Activated CD8-positive, alpha-beta memory T cell treated with anti-CD3 and anti-CD28 coated beads, Interleukin-2, amount 50 U/mL, for 24 hours (primary cell): ENCODE measurements at regions not wholly inside any gene's neighbourhood (a gene's known extent, or its start where the extent isn't known, plus 50 kb on each side); places are given as distances from the start of the nearest gene placed in this dataset.
"Not testable (repeated sequence)": the region's sequence is repeated elsewhere in the genome, so short reads cannot be mapped to it uniquely, and the experiment has no call there.

ENCODE experiments used
- DNase-seq: peaks from one replicate; pipeline ENCODE4 v3.0.0-alpha.2; 2020; ENCODE audit errors: extremely low read depth

DNA sequence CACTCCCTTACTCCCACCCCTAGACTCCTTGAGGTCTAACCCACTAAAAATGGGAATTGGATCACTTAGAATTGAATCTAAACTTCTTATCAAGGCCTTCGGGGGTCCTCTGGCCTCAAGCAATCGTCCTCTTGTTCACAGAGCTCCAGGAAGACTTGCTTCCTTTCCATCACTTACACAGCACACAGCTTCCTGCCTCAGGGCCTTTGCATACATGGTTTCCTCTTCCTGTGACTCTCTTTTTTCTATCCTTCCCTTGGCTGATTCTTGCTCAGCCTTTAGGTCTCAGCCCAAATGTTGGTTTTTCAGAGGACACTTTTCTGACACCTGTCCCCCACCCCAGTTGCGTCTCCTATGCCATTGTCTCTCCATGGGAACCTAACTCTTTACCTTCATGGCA is 50.0 kb upstream of the ALDH1B1 start:
- DNase-seq: no peak

DNA sequence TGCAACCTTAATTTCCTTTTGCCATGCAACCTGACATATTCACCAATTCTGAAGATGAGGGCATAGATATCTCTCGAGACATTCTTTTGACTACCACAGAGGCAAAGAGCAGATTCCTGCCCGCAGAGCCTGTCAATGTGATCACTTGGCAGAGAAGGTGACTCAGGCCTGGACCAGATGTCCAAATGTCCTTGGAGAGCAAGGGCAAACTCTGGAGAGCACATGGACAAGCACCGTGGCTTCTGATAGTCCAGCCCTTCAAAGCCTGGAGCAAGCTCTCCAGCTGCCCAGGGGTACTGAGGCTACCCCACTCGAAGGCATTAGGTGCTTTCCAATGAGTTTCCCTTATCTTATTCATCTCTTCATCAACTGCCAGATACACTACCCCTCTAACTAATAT is 50.4 kb upstream of the ALDH1B1 start:
- DNase-seq: no peak

DNA sequence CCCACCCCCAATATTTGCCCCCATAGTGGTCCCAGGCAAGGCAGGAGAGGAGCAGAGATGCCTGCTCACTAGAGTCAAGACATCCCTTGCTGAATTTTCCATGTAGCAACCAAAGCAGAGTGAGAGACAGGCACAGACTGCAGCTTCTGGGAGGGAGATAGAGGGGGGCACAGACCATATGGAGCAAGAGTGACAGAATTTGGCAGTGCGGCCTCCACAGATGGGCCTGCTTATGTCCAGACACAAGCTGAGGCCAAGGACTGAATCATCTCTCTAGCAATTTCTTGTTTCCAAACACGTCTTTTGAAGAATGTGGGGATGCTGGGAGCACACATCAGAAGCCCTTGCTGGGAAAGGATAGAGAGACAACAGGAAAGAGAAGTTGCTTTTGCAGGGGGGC is 53.0 kb upstream of the ALDH1B1 start:
- no peak for DNase-seq

DNA sequence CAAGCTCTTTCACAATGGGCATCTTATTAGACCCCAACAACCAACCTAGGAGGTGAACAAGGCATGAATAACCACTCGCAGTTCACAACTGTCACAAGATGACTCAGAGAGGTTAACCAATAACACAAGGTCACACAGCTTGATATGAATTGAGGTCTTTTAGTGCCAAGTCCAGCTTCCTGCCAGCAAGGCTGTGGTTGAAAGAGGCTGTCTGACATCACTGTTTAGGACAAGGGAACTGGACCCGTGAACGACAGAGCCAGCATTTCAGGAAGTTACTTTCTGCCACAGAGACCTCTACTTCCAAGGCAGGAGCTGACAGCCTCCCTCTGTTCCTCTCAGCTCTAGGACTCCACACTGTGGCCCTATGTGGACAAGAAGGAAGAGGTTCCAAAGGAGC is 53.4 kb upstream of the ALDH1B1 start:
- no peak for DNase-seq

DNA sequence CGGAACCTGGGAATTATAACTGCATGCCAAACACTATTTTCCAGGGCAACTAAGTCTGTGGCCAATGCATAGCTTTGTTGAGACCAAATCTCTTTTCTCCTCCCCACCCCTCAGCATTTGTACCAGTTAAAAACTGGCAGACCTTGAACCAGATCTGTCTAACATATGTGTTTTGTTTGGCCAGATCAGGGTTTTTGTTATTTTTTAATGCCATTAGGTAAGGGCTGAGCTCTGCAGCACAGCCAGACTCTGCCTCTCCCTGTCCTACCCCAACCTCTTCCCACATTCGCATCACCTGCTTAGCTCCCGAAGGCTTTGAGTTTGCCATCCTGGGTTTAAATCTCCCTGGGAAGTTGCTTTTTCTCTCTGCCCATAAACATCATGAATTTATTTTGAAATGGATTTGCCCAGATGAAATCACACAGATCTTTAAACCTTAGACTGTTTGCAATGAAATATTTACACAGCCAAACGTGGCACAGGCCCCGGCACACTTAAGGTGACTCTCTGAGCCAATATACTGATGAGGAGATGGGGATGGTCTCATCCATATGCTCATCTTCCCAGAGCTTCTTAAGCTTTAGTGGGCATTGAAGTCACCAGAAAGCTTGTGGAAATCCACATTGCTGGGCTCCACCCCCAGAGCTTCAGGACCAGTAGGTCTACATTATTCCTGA is 54.0 kb upstream of the ALDH1B1 start:
- DNase-seq: no peak

DNA sequence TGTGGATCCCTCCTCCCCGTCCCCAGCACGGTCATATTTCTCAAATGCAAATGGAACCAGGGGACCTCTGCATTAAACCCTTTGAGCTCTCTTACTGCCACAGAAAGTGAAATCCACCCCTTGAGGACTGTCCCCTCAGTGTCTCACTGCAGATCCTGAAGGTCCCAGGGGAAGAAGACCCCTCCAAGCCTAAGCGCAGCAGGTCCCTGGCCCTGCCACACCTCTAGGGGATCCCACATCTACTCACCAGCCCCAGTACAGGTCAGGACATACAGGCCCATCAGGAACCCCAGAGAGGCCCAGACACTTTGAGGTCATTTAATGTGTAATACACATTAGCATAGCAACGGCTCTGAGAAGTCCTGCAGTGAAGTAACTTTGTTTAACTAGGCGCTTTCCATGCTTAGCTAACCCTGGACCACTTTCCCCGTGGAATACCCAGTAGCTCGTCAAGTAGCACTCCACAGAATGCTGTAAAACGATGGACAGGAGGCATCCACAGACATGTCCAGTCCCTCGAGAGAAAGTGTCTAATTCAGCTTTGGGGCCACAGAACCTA is 54.7 kb upstream of the ALDH1B1 start:
- DNase-seq: no peak

DNA sequence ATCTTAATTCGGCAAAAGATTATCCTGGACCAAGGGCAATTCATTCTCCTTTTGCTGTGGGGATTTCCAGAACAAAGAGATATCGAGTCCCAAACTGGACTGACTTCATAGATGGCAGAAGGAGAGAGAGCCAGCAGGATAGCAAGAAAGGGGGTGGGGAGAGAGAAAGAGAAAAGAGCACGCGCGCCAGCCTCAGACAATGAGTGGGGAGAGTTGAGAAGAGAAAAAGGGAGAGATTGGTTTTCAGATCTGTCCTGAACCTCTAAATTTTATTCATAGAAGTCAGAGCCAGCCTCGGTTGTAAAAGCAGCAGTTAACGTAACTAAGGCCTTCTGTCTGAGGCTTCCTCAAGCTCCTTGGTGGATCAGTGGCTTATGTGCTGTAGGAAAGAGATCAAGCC is 55.3 kb upstream of the ALDH1B1 start:
- DNase-seq: no peak

DNA sequence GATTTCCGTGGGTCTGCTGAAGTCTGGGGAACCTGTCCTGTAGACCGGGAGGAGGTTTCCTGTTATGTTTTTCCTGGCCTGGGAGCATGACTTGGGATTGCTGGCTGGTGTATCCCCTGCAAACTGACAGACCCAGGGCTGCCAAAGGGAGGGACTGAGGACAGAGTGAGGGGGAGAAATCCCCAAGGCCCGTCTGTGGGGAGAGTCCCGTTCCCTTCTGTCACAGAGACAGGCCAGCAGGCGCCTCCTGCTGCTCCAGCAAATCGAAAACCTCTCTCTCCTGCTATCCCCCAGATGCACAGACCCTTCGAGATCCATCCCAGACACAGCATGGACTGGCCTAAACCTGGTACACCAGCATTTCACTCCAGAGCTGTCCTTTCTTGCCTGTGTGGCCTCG is 56.2 kb upstream of the ALDH1B1 start:
- no peak for DNase-seq

DNA sequence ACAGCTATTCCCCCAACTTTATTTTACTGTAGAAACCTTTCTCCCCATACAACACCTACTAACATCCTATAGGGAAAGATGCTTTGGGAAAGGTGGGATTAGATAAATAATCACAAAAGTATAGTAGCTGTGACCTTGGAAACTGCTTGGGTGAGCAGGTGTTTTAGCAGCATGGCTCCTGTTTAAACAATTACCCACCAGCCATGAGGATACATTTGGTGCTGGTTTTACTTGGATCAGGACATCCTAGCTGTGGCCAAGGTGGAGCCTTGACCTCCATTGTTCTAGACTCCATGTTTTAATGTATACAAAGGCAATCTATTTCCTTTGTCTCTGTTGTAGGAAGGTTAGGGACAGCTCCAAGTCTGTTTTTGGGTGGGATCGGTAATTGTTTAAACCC is 56.8 kb upstream of the ALDH1B1 start:
- DNase-seq: no peak

DNA sequence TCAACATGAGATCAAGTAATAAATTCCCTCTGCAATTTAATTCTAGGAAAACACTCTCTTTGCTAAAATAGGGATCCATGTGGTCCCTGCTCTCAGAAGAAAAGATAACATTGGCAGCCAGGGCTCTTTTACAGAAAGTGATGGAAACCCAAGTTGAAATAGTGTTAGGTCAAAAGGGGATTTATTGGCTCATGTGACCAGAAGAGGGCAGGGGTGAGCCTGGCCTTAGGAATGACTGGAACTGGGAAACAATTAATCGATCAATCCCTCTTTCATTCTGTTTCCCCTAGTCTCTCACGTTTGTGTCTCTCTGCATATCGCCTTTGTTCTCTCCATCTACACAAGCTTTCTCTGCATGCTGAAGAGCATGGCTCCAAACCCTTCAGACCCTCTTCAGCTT is 58.3 kb upstream of the ALDH1B1 start:
- DNase-seq: no peak

DNA sequence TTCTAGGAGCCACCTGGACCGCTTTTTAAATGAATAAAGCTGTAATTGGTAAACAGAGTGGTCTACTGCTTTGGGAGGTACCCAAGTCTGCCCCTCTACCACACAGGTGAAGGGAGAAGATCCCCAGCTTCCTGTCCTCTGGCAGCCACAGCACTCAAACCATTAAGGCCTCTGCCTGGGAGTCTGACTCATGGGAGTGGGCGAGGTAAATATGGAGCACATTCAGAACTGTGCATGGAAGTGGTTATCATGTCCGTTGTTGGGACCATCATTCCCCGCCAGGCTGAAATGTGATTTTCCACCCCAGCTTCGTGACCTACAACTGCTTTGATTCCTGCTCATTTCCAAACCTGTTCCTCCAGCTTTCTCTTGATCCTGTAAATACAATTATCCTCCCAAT is 59.5 kb upstream of the ALDH1B1 start:
- DNase-seq: no peak

DNA sequence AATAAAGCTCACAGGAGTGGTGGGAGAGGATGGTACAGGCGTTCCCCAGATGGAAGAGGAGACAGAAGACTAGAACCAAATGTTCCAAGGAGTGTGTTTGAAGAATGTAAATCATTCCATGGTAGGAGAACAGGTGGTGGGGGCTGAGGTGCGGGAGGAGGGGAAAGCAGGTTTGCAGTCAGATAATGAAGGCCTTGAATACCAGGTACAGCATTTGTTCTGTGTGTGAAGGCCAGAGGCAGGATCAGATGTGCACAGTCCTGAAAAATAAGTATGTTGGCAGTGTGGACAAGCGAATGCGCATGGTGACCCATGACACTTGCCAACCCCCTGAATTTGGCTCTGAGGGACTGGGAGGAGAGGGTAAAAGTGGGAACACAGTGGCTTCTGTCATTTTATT is 59.9 kb upstream of the ALDH1B1 start:
- no peak for DNase-seq

DNA sequence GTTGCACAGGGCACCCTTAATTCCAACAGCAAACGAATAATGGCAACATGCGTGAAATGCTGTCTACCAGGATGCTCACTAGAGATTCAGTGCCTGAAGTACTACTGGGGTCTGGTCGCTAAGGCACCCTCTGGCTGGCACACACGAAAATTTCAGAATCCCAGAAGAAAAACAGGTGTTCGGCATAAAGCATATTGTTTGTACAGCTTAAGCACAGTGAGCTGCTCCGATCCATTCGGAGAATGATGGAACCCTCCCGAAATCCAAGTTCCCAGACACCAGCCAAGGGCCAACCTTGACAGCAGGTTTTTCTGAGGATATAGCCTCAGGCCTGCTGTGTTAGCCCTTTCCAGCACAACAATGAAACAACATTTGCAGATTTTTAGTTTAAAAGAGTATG is 61.4 kb upstream of the ALDH1B1 start:
- no peak for DNase-seq

DNA sequence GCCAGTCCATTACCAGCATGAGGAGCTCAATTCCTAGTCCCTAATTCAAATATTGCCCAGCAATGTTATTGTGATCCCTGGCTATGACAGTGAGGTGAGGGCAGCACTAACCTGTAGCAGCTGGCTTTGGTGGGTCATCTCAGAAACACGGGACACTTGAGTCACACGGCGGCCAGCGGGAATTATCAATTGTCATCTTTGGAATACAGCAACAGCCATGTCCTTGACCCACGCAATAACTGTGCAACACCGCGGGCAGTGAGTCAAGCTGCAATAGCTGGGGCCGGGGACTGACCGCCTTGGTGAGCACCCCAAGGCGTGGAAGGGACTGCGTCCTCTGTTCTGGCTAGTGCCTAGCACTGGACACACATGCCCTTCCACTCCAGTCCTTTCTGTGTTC is 62.5 kb upstream of the ALDH1B1 start:
- no peak for DNase-seq

DNA sequence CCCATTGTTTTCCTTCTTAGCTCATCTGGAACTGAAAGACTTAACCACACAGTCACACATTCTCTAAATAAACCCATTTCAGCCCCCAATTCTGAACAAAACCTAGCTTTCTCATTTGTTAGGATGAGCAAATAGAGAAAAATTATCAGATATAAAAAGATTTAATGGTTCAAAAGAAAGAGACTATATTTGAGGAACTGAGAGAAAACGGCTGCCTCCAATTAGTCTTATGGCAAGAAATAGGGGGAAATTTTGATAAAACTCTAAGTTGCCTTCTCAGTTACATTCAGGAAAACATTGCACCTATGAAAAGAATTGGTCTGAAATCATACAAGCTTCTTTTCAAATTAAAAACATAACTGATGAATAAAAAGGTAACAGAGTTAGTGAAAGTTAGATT is 63.7 kb upstream of the ALDH1B1 start:
- DNase-seq: no peak

DNA sequence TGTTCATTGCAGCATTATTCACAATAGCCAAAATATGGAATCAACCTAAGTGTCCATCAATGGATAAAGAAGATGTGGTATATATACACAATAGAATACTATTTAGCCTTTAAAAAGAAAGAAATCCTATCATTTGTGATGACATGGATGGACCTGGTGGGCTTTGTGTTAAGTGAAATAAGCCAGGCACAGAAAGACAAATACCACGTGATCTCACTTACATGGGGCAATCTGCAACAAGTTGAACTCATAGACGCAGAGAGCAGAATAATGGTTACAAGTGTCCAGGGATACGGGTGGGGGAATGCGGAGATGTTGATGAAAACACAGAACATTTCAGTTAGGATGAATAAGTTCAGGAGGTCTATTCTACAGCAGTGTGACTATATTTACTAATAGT is 66.4 kb upstream of the ALDH1B1 start:
- DNase-seq: no peak

DNA sequence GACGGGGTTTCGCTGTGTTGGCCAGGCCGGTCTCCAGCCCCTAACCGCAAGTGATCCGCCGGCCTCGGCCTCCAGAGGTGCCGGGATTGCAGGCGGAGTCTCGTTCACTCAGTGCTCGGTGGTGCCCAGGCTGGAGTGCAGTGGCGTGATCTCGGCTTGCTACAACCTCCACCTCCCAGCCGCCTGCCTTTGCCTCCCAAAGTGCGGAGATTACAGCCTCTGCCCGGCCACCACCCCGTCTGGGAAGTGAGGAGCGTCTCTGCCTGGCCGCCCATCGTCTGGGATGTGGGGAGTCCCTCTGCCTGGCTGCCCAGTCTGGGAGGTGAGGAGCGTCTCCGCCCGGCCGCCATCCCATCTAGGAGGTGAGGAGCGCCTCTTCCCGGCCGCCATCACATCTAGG is 68.3 kb upstream of the ALDH1B1 start:
- DNase-seq: not testable (repeated sequence)

DNA sequence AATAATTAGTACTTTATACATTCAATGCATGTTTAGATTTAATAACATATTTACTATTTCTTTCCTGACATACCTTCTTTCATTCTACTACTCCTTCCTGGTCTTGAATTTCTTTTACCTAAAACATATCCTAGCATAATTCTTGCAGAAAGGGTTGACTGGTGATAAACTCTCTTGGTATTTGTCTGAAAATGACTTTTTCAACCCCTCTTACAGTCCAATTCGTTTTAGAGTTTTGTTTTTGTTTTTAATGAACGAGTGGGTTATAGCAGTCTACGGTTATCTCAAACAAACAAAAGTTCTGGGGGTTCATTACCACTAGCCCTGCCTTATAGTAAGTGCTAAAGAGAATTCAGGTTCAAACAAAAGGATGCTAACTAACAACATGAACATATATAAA is 69.6 kb upstream of the ALDH1B1 start:
- no peak for DNase-seq

DNA sequence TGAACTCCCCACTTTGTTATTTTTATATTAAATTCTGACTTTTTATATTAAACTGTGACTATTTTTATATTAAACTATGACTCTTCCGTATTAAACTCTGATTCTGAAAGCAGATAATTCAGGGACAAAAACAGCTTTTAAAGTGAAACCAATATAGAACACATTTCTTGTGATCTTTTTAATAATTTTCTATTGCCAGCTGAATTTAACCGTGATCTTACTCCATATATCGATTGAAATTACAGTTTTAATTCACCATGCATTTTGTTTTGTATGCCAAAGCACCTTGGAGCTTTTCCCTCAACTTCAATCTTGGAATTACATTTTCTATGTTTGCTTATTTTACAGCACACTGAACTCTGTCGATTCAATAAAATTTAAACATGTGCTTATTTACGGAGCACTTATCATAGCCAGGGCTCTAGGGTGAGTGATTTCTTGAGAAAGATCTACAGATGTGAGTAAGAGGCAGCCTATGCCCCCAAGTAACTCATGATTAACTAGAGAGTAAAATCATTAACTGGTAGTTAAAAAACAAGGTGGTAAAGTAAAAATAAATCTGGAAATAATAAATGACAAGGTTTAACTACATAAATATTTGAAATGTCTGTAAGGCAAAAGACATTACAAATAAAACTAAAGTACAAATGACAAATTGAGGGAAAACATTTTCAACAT is 72.9 kb upstream of the ALDH1B1 start:
- no peak for DNase-seq

DNA sequence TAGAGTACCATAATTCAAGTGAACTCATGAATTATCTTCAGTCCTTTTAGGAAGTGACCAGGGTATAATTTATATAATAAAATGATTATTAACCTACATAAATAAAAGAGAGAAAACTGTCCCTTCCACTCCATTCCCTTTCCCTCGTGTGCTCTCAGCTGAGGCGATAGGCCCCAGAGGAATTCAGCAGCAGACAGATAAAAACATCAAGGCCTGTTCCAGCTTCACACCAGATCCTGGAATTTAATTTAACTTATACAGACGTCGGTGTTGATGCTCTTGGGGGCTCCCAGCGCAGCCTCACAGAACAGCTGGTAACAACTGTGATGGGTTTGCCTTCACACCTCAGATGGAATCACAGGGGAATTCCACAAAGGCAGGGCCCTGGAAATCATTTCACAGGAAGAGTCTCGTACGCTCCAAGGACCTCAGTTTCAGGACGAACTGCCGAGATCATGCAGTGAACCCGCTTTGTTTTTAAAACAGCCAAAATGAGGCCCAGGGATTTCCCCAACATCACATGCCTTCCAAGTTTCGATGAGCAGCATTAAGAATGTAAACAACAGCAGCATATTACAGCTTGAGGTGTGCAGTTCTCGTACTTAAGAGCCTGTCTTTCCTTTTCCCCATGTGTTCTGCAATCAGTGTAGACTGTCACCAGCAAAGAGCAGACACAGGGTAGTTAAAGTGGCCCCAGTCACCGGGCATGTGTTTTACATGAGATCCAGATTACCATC is 73.6 kb upstream of the ALDH1B1 start:
- no peak for DNase-seq

DNA sequence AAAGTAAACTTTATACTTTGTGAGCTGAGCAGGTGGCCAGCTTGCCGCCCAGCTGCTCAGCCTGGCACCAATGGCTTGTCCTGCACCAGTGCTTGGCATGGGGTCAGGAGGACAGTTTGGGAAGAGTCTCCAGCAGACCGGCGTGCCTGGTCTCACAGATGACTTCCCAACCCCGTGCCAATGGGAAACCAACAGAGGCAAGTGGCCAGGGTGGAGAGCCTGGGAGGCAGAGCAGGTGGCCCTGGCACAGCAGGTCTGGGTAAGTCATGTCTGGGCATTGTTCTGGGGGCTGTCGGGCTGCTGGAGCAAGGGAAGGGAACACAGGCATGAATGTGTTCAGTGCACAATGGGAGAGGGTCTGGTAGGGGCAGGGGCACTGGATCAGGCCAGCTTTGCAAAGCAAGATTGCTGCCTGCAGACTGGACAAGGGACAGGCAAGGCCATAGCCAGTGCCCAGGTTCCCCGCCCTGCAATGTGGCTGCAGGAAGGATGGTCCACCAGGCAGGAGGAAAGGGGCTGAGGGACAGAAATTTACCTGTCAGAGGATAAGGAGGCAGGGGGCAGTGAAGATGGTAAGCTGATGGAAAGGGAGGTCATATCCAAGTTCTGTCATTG is 76.2 kb upstream of the ALDH1B1 start:
- DNase-seq: no peak

DNA sequence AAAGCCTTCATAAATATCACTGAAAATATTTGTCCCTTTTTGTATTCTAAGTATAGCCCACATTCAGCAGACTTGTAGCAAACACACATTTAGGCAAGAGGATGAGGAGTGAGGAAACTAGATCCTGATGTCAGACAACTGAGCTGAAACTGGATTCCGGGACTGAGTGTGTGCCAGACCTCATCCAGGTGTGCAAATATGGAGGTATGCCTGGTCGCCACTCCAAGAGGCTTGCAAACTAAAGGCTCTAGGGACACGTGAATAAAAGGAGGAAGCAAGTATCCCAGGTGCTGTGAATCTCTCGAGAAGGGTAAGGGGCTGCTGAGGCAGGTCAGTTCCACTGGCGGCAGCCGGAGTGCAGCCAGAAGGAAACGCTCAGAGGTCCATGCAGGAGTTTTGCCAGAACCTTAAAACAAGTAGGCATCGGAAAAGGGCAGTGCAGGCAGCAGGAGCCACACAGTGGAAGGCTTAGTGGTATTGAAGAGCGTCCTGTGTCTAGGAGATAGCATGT is 77.4 kb upstream of the ALDH1B1 start:
- DNase-seq: no peak
